ENCODE measurements at regions not wholly inside any gene's neighbourhood (a gene's known extent, or its start where the extent isn't known, plus 50 kb on each side); places are given as distances from the start of the nearest gene placed in this dataset.

GRCh38 chr16:80489173-80489572 lies 51.6 kb upstream of the DYNLRB2 start:
- intact Hi-C loops (cut with DNase I): no loop called here
- H3K4me3 ChIP-seq: no peak overlapping the region
- no peak overlapping the region for H3K27ac ChIP-seq
- no peak for DNase-seq
- H3K4me1 ChIP-seq (replicated peaks in 1 of 2): no peaks in the 10 kb centered on the region
- WGBS, 4 donors: 81 to 88% (median 85%) methylated on average over 1 of the region's 1 CpG
- H3K36me3 ChIP-seq (replicated peaks in 1 of 2): no peaks in the 10 kb centered on the region
- H3K27me3 ChIP-seq: no peaks in the 10 kb centered on the region
- no peaks in the 10 kb centered on the region for H3K9me3 ChIP-seq (replicated peaks in 1 of 3)
- TF ChIP-seq CTCF (IDR thresholded peaks at IDR 0.05) (no peak), POLR2A (IDR thresholded peaks at IDR 0.05) (no peak)

GRCh38 chr16:80488167-80488566 lies 52.6 kb upstream of the DYNLRB2 start:
- Histone ChIP-seq H3K9me3 (replicated peaks in 1 of 3) (no peaks in the 10 kb centered on the region), H3K27me3 (no peaks in the 10 kb centered on the region), H3K4me1 (replicated peaks in 1 of 2) (no peaks in the 10 kb centered on the region), H3K36me3 (replicated peaks in 1 of 2) (no peaks in the 10 kb centered on the region), H3K4me3 (no peak overlapping the region), H3K27ac (no peak overlapping the region)
- DNase-seq: no peak
- intact Hi-C loops (cut with DNase I): no loop called here
- TF ChIP-seq CTCF (IDR thresholded peaks at IDR 0.05): no peak
- TF ChIP-seq POLR2A (IDR thresholded peaks at IDR 0.05): no peak
- 69 to 91% (median 74%) methylated on average over 2 of the region's 2 CpGs for WGBS, 4 donors

GRCh38 chr16:80480664-80481063 lies 60.1 kb upstream of the DYNLRB2 start:
- DNase-seq: no peak
- H3K27ac ChIP-seq: no peak overlapping the region
- no peaks in the 10 kb centered on the region for H3K36me3 ChIP-seq (replicated peaks in 1 of 2)
- 80 to 87% (median 84%) methylated on average over 4 of the region's 4 CpGs for WGBS, 4 donors
- TF ChIP-seq CTCF (IDR thresholded peaks at IDR 0.05) (no peak), POLR2A (IDR thresholded peaks at IDR 0.05) (no peak)
- H3K4me1 ChIP-seq (replicated peaks in 1 of 2): no peaks in the 10 kb centered on the region
- H3K4me3 ChIP-seq: no peak overlapping the region
- intact Hi-C loops (cut with DNase I): no loop called here
- no peaks in the 10 kb centered on the region for H3K27me3 ChIP-seq
- no peaks in the 10 kb centered on the region for H3K9me3 ChIP-seq (replicated peaks in 1 of 3)

- intact Hi-C loops (cut with DNase I): no loop called here
- Histone ChIP-seq H3K4me1 (replicated peaks in 1 of 2) (no peaks in the 10 kb centered on the region), H3K9me3 (replicated peaks in 1 of 3) (no peaks in the 10 kb centered on the region), H3K27me3 (no peaks in the 10 kb centered on the region), H3K4me3 (no peak overlapping the region), H3K27ac (no peak overlapping the region), H3K36me3 (replicated peaks in 1 of 2) (no peaks in the 10 kb centered on the region)
- no peak for DNase-seq
- WGBS, 4 donors: 87 to 93% (median 89%) methylated on average over 2 of the region's 2 CpGs
- TF ChIP-seq CTCF (IDR thresholded peaks at IDR 0.05) (no peak), POLR2A (IDR thresholded peaks at IDR 0.05) (no peak)
Measured at GRCh38 chr16:80477838-80478237, 63.0 kb upstream of the DYNLRB2 start.
